NCI-H345 treated with DMSO at 0.1 percent for 48 hours (cell line): ENCODE measurements at regions not wholly inside any gene's neighbourhood (a gene's known extent, or its start where the extent isn't known, plus 50 kb on each side); places are given as distances from the start of the nearest gene placed in this dataset.
"Not testable (repeated sequence)": the region's sequence is repeated elsewhere in the genome, so short reads cannot be mapped to it uniquely, and the experiment has no call there.

Experiments
- DNase-seq: peaks from one replicate; lab custom pipeline; 2025; ENCODE audit not compliant: unreplicated experiment; lab: John Stamatoyannopoulos, UW

GRCh38 chr20:19112828-19113227, 99.6 kb upstream of the SLC24A3 start:
- DNase-seq = no peak

- no peak for DNase-seq
Measured at GRCh38 chr20:19113343-19113930, 99.0 kb upstream of the SLC24A3 start.

GRCh38 chr20:19114410-19114809, 98.0 kb upstream of the SLC24A3 start:
- peak; percentile 92 for DNase-seq

GRCh38 chr20:19115581-19115980, 96.9 kb upstream of the SLC24A3 start:
- no peak for DNase-seq

DNA sequence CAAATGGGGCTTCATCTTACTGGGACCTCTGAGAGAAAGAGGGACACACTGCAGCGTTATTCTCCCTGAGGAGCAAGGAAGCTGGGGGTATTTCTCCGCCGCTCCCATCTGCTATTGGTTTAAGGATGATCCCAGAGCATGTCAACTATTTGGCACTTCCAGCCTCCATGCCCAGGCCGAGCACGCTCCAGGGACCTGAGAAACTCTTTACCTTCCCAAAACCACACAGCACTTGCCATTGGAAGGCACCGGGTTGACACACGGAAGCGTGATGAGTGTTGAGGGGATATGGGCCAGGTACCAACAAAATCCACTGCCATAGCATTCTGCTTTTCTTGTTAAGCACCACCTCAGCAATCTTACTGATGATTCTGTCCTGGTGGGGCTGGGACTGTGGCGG, 92.4 kb upstream of the SLC24A3 start:
- DNase-seq = no peak

DNA sequence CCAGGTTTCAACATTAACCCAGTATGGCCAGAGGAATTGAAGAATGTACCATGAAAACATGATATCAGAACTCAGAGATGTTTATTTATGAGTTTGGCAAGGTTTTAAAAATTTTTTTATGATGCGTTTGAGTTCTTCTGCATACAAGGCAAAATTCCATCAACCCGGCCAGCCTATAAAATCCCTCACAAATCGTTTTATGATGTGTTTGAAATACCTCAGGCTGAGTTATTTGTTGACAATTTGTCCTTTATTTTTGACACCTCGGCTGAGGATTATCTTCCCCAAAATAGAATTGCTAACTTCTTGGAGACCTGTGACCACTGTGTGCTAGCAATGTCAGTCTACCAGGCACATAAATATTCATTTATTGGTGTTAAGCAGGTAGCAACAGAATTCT, 91.9 kb upstream of the SLC24A3 start:
- DNase-seq = no peak

- no peak for DNase-seq
Measured at GRCh38 chr20:19121463-19121862, 91.0 kb upstream of the SLC24A3 start.

GRCh38 chr20:19121916-19122315, 90.5 kb upstream of the SLC24A3 start:
- DNase-seq = no peak

GRCh38 chr20:19122395-19122794, 90.0 kb upstream of the SLC24A3 start:
- no peak for DNase-seq

DNA sequence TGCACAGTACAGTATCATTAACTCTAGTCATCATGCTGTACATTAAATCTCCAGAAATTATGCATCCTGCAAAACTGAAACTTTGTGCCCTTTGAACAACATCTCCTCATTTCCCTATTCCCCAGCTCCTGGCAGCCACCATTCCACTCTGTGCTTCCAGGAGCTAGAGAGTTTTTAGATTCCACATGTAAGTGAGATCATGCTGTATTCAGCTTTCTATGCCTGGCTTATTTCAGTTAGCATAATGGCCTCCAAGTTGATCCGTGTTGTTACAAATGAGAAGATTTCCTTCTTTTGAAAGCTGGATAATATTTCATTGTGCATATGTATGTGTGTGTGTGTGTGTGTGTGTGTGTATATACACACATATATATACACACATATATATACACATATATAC, 86.9 kb upstream of the SLC24A3 start:
- DNase-seq = no peak

DNA sequence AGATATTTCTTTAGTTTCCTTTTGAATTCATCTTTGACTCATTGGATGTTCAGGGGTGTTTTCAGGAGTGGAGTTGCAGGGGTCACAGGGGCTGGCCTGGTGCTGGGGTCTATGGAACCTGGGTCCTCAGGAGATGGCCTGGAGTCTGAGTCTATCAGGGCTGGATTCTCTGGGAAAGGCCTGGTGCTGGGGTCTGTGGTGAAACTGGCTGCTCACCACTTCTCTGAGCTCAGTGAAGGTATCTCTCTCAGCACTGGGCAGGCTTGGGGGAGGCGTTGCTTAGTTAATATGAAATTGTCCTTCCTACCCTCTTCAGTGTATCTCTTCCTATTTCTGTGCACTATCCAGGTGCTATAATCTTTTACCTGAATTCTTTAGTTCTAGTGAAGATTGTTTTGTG, 83.1 kb upstream of the SLC24A3 start:
- DNase-seq = no peak

DNA sequence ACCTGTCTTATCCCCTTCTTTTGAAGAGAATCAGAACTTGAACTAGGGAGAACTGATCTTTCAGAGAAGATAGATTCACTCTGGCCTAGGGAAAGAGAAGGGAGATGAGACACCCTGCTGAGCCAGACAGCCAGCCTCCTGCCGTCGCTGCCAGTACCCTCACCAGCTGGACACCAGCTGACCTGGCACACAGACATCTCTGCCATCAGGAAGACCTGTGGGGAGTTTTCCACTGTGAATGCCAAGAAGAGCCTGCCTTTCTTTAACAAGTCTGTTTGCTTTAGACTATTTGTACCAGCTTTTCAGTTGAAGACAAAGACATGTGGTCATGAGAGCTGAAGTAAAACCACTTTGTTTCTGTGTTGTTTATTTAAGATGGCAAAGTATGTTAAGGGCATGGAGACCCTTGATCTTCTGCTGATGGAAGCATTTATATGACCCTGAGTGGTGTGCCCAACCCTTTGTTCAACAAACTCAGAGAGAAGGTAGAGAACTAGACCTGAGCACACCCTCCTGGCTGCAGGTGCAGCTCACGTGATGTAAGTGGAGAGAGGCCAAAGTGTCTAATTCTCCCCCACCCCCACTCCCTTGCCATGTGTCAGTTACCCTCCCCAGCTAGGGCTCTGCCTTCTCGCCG, 82.3 kb upstream of the SLC24A3 start:
- peak; percentile 93 for DNase-seq

- DNase-seq = no peak
Measured at GRCh38 chr20:19130613-19130984, 81.8 kb upstream of the SLC24A3 start.

- DNase-seq = peak; percentile 74
Measured at GRCh38 chr20:19137641-19138040, 74.8 kb upstream of the SLC24A3 start.

GRCh38 chr20:19138758-19139157, 73.7 kb upstream of the SLC24A3 start:
- no peak for DNase-seq

GRCh38 chr20:19139584-19139983, 72.9 kb upstream of the SLC24A3 start:
- not testable (repeated sequence) for DNase-seq

- no peak for DNase-seq
Measured at GRCh38 chr20:19141998-19142397, 70.4 kb upstream of the SLC24A3 start.

- no peak for DNase-seq
Measured at GRCh38 chr20:19143890-19144289, 68.6 kb upstream of the SLC24A3 start.

DNA sequence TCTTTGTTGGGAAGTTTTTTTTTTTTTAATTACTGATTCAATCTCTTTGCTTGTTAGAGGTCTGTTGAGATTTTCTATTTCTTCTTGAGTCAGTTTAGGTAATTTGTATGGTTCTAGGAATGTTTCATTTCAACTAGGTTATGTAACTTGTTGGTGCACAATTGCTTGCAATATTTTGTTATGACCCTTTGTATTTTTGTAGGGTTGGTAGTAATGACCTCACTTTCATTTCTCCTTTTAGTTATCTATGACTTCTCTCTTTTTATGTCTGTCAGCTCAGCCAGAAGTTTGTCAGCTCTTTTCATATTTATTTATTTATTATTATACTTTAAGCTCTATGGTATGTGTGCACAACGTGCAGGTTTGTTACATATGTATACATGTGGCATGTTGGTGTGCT, 51.1 kb upstream of the SLC24A3 start:
- no peak for DNase-seq
